ENCODE measurements at regions not wholly inside any gene's neighbourhood (a gene's known extent, or its start where the extent isn't known, plus 50 kb on each side); places are given as distances from the start of the nearest gene placed in this dataset.
"Not testable (repeated sequence)": the region's sequence is repeated elsewhere in the genome, so short reads cannot be mapped to it uniquely, and the experiment has no call there.

DNA sequence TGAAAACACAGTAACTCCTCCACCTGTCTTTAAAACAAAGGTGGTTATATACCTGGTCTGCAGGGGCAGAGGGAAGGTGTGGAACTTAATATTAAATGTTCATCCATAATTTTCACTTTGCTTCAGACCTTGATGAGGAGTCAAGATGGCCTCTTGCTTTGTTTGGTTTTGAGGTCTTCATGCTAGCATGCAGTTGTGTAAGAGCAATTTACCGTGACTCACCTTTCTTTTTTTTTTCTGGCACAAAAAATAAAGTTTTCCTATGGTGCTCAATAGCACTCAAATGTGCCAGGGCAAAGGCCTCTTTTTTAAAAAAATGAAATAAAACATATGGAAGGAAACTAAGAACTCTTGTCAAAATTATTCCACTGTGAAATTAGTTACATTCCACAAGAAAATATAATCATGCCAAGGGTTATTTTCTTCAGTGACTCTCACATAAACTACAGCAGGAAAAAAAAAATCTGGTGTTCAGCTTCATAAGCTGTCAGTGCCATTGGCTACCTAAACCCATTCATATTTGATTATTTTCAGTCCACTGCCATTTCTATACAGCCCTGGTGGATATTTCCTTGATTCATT lies 128.2 kb downstream of the SLC7A11 start:
- DNase-seq = no peak

GRCh38 chr4:138112890-138113289 lies 129.3 kb downstream of the SLC7A11 start:
- DNase-seq = not testable (repeated sequence)

DNA sequence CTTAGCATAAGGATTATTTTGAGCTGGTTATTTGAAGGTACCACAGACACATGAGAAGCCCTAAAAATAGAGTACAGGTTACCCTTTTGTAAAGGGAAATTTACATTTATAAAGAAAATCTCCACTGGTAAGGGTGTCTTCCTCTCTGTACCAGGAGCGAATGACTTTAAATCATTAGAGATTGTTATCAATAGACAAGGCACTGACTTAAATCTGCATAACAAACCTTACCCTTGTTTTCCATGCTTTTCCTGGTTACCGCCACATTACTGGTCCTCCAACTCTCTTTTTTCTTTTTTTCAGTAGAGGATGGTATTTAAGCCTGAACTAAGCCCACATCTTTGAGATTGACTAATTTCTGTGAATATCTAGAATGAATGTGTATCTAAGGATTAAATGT lies 129.8 kb downstream of the SLC7A11 start:
- no peak for DNase-seq

GRCh38 chr4:138111462-138112000 lies 130.6 kb downstream of the SLC7A11 start:
- DNase-seq = no peak

DNA sequence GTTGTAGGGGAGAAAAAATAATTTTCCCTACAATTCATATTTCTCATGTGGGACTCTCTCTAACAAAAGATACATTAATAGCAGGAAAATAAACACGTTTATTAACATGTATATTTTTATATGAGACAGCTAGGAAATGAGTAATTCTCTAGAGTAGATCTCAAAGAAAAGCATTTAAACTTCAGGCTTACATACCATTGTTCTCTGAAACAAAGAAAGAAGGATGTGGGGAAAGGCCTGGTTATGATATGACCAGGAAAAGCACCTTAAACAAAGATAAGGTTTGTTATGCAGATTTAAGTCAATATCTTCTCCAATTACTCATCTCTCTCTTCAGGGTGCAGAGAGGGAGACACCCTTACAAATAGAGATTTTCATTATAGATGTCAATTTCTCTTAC lies 131.3 kb downstream of the SLC7A11 start:
- DNase-seq = no peak

DNA sequence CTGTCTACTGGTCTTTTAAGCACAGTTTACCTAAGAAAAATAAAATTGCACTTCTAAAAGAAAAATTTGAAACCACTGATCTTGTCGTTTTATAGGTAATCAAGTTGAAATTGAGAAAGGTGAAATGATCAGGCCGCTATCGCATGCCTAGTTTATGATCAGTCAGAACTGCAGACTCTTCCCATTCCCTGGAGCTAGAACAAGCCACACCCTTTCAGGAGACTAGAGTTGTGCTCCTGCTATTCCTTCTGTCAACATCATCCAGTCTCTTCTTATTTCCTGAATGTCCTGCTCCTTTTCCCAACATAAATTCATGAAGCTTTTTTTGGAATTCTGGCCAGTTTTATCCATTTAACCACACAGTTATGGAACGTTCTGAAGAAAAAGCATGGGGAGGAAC lies 135.1 kb downstream of the SLC7A11 start:
- no peak for DNase-seq

DNA sequence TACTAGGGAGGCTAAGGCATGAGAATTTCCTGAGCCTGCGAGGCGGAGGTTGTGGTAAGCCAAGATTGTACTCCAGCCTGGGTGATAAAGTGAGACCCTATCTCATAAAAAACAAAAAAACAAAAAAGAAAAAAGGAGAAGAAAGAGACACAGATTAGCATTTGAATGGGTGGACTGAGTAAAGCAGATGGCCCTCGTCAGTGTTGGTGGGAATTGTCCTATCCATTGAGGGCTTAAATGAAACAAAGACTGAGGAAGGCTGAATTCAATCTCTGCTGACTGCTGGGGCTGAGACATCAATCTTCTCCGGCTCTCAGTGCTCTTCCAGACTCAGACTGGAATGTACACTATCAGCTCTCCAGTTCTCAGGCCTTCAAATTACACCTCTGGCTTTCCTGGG lies 136.8 kb downstream of the SLC7A11 start:
- no peak for DNase-seq

DNA sequence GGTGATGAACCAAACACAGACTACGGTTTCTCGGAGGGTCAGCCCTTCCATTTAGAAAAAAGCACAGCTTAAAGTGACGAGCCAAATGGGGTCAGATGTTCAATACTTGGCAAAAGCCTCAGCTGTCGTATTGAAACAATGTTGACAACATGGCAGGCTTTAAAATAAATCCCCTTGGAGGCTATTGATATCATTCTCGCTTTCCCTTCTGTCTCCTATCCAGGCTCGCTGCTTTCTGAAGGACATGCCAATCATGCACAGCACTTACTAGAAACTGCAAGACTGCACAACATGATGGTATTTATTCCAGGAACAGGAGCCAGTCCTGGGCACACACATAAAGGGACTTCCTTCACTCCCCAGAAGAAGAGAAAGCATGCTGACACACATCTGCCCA lies 137.9 kb downstream of the SLC7A11 start:
- no peak for DNase-seq

DNA sequence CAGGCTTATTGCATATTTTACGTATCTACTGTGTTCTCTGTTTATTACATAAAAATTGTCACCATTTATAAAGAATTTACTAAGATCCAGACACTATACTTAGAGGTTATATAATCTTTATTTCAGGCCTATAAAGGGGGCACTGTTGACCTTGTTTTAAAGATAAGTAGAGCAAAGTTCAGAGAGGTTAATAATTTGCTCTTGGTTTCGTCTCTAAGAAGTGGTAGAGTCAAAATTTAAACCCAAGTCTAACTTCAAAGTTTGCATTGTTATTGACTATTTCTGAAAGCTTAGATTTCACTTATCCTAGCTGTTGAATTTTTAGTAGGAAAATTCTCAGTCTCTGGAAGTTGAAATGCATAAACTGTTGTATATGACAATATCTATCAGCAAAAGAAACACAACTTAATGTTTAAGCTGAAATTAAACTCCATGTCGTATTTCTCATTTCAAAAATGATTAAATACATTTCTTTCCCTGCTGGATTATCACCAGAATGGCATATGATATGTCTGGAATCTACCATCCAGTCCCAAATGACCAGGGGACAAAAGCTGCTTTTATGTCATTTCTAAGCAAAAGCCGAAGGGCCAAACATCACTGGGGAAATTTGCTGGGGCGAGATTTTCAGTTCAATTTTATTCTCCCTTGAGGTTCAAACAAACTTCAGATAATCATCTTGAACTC lies 138.4 kb downstream of the SLC7A11 start:
- no peak for DNase-seq

DNA sequence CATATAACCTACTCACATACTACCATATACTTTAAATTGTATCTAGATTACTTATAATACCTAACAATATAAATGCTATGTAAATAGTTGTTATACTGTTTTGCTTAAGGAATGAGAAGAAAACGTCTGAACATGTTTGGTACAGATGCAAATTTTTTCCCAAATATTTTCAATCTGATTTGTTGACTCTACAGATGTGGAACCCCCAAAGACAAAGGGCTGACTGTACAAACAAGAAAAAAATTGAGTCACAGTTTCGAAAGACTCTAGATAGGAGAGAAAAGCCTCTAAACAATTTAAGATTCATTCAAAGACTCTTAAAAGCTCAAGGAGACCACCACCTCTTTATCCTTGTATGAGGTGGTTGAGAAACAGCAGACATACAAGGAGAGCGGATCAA lies 142.8 kb downstream of the SLC7A11 start:
- no peak for DNase-seq

DNA sequence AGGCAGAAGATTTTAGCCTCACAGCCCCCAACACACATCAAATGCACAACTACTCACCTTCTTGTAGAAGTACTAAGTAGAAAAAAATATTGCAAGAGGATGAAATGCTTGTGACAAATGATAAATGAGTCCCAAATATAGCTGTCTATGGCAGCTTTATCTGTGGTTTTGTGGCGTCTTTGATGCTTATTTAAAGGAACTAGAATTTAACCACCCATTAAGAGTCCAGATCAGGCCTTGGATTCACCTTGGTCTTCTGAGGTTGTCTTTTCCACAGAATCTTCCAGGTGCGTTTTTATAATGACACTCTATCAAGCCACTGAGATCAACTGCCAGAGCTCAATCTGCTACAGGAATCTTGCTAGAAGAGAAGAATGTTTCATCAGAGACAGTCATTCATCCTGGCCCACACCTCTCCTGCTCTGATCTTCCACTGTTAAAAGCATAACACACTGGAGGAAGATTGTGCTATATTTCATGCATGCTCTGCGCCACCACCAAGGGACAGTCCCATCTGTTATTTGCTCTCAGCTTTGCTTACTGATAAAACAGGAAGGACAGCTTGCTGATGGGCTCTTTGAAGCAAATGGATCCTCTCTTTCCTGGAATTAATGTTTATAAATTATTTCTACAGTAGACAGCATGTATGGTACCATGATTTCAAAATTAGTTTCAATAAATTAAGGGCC lies 144.1 kb downstream of the SLC7A11 start:
- no peak for DNase-seq

DNA sequence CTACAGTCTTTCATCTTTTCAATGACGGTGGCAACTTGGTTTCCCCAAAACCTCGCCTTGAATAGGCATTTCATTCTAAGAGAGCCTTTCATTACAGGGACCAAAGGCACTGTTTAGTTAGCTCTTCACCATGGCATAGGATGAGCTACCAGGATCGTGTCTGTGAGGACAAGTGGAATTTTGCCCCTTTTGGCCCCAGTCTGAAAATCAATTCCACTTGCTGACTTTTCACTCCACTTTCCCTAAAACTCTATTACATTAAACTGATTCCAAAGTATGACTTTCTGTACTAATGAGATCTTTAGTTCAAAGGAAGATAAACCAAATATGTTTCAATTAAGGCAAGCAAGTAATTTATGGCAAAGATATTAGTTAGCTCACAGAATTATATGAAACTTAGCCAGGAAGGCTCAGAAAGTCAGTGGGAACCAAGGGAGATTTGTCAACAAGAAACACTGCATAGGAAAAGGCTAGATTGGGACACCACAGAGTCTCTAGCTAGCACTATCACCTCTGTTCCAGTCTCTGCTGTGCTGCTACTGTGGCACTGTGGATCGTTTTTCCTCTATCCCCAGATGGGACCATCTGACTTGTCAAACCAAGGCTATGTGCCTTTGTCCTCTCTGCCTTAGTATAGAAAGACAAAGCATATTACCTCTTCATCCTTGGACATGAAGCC lies 145.6 kb downstream of the SLC7A11 start:
- DNase-seq = no peak

GRCh38 chr4:138095378-138095777 lies 146.8 kb downstream of the SLC7A11 start:
- no peak for DNase-seq

GRCh38 chr4:138092060-138092459 lies 150.1 kb downstream of the SLC7A11 start:
- no peak for DNase-seq

- DNase-seq = no peak
Observed at GRCh38 chr4:138090918-138091676, 151.1 kb downstream of the SLC7A11 start.

DNA sequence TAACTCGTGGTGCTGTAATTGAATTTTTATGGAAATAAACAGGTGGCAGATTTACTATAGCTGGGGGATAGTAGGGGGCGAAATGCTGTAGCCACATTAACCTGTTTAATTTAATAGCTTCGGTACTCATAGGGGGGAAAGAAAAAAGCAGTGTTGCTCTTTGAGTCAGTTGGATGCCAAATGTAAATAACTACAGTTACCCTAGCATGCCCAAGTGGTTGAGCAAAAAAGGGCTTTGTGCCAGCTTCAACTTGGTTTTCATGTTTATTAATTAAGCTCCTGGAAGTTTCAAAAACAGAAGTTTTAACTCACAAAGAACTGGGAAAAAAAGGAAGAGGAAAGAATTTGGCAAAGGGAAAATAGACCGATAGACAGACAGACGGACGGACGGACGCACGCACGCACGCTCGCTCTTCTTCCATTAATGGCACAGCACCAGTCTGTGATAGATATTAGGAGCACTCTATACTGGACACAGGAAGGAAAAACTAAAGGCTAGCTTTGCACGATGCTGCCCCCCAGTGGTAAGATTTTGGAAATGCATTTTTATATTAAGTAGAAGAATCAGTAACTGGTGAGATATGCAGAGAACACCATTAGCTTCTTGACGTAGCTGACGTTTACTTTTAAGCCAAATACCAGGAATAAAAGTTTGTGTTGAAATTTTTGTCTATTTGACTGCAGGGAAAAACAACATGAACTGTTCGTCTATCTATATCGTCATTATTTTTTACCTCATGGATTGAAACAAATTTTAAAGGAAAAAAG lies 151.8 kb downstream of the SLC7A11 start:
- peak; percentile 13 for DNase-seq

GRCh38 chr4:138088449-138089208 lies 153.5 kb downstream of the SLC7A11 start:
- no peak for DNase-seq

DNA sequence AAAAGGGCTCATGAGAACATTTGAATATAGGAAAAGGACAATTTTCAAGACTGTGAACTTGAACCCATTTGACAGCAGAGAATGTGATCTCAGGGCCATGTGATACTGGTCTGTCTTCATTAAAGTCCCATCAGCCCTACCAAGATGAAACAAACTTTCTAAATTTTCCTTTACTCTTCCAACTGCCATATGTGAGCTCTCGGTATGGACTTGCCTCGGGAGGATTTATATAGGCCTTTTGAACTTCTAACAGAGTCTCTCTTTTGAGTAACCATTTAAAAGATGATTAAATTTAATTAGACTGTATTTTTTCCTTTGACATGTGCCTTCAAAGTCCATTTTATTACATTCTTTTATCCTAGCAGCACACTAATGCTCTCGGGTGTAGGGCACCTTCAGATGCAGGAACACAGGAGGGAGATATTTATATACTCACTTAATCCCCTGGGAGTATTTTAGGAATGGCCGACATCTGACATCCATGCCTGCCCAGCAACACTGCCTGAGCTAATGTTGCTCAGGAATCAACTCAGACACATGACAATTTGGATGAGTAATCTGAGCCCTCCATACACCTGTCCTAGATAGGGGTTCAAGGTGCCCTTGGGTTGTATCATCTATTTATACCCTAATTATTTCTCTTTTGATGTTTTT lies 155.0 kb downstream of the SLC7A11 start:
- DNase-seq = no peak

DNA sequence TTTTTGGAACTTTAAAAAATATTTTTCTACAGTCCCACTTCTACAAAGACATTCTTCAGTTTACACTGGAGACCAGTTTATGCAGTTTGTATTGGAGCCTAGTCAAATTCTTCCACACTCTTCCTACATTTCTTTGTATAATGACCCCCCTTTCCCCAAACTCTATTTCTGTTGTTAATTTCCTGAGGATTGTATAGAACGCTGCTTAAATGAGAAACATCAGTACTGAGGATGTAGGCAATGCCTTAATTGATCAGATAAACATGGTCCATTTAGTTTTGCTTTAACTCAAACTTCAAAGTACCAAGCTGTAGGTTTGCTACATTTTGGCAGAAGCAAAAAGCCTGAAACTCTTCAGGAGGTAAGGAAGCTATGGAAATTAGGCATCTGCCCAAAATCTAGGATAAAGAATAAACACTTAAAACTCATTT lies 155.5 kb downstream of the SLC7A11 start:
- DNase-seq = no peak

- DNase-seq = no peak
Observed at GRCh38 chr4:138085736-138086305, 156.3 kb downstream of the SLC7A11 start.

Data from stimulated activated CD4-positive, alpha-beta T cell treated with anti-CD3 and anti-CD28 coated beads, Interleukin-4, amount 100 ng/mL, for 24 hours (primary cell).